DMS53 treated with DMSO at 0.1 percent for 48 hours (cell line): ENCODE measurements at regions not wholly inside any gene's neighbourhood (a gene's known extent, or its start where the extent isn't known, plus 50 kb on each side); places are given as distances from the start of the nearest gene placed in this dataset.

Experiments used
- DNase-seq: peaks from one replicate; lab custom pipeline; 2025; ENCODE audit not compliant: unreplicated experiment; lab: John Stamatoyannopoulos, UW

GRCh38 chr18:78092901-78093300 lies 843.3 kb downstream of the GALR1 start:
- DNase-seq: no peak

GRCh38 chr18:78099979-78100588 lies 850.4 kb downstream of the GALR1 start:
- DNase-seq: no peak

GRCh38 chr18:78101091-78101490 lies 851.4 kb downstream of the GALR1 start:
- no peak for DNase-seq

GRCh38 chr18:78102135-78102534 lies 852.5 kb downstream of the GALR1 start:
- no peak for DNase-seq

GRCh38 chr18:78105611-78106010 lies 856.0 kb downstream of the GALR1 start:
- no peak for DNase-seq

GRCh38 chr18:78106946-78107345 lies 857.3 kb downstream of the GALR1 start:
- no peak for DNase-seq

- no peak for DNase-seq
Measured at GRCh38 chr18:78107363-78107762, 857.7 kb downstream of the GALR1 start.

GRCh38 chr18:78108554-78108953 lies 858.9 kb downstream of the GALR1 start:
- no peak for DNase-seq

GRCh38 chr18:78113136-78113939 lies 863.7 kb downstream of the GALR1 start:
- no peak for DNase-seq

GRCh38 chr18:78113940-78114251 lies 864.2 kb downstream of the GALR1 start:
- DNase-seq: no peak

GRCh38 chr18:78115896-78116561 lies 863.6 kb upstream of the SALL3 start:
- no peak for DNase-seq

- no peak for DNase-seq
Measured at GRCh38 chr18:78123144-78123909, 856.3 kb upstream of the SALL3 start.

GRCh38 chr18:78123926-78124797 lies 855.5 kb upstream of the SALL3 start:
- no peak for DNase-seq

- no peak for DNase-seq
Measured at GRCh38 chr18:78125206-78125896, 854.3 kb upstream of the SALL3 start.

- no peak for DNase-seq
Measured at GRCh38 chr18:78126106-78126505, 853.5 kb upstream of the SALL3 start.

- DNase-seq: no peak
Measured at GRCh38 chr18:78126536-78126935, 853.1 kb upstream of the SALL3 start.

GRCh38 chr18:78127041-78127440 lies 852.6 kb upstream of the SALL3 start:
- DNase-seq: no peak

- no peak for DNase-seq
Measured at GRCh38 chr18:78128004-78128403, 851.6 kb upstream of the SALL3 start.

- no peak for DNase-seq
Measured at GRCh38 chr18:78129260-78129659, 850.4 kb upstream of the SALL3 start.
